ENCODE measurements at regions not wholly inside any gene's neighbourhood (a gene's known extent, or its start where the extent isn't known, plus 50 kb on each side); places are given as distances from the start of the nearest gene placed in this dataset.
"Not testable (repeated sequence)": the region's sequence is repeated elsewhere in the genome, so short reads cannot be mapped to it uniquely, and the experiment has no call there.

- no peak for DNase-seq (ENCODE audit: low read depth in 4 of 4, low spot score in 3 of 4)
Measured at GRCh38 chr2:145811276-145812164, 1291.6 kb upstream of the ZEB2 start.

GRCh38 chr2:145807968-145808367, 1288.0 kb upstream of the ZEB2 start:
- DNase-seq (ENCODE audit: low read depth in 4 of 4, low spot score in 3 of 4), result no peak

- no peak for DNase-seq (ENCODE audit: low read depth in 4 of 4, low spot score in 3 of 4)
Measured at GRCh38 chr2:145807554-145807953, 1287.6 kb upstream of the ZEB2 start.

- no peak for DNase-seq (ENCODE audit: low read depth in 4 of 4, low spot score in 3 of 4)
Measured at GRCh38 chr2:145806546-145806945, 1286.6 kb upstream of the ZEB2 start.

- no peak for DNase-seq (ENCODE audit: low read depth in 4 of 4, low spot score in 3 of 4)
Measured at GRCh38 chr2:145802133-145802532, 1282.2 kb upstream of the ZEB2 start.

- no peak for DNase-seq (ENCODE audit: low read depth in 4 of 4, low spot score in 3 of 4)
Measured at GRCh38 chr2:145801210-145801609, 1281.3 kb upstream of the ZEB2 start.

GRCh38 chr2:145800151-145801091, 1280.5 kb upstream of the ZEB2 start:
- DNase-seq (ENCODE audit: low read depth in 4 of 4, low spot score in 3 of 4), result peak in 1 of 4 donors; percentile 14

- no peak for DNase-seq (ENCODE audit: low read depth in 4 of 4, low spot score in 3 of 4)
Measured at GRCh38 chr2:145799595-145800108, 1279.7 kb upstream of the ZEB2 start.

GRCh38 chr2:145798419-145798818, 1278.5 kb upstream of the ZEB2 start:
- no peak for DNase-seq (ENCODE audit: low read depth in 4 of 4, low spot score in 3 of 4)

GRCh38 chr2:145797692-145798091, 1277.8 kb upstream of the ZEB2 start:
- no peak for DNase-seq (ENCODE audit: low read depth in 4 of 4, low spot score in 3 of 4)

GRCh38 chr2:145792745-145793144, 1272.8 kb upstream of the ZEB2 start:
- DNase-seq (ENCODE audit: low read depth in 4 of 4, low spot score in 3 of 4), result no peak

- DNase-seq (ENCODE audit: low read depth in 4 of 4, low spot score in 3 of 4), result no peak
Measured at GRCh38 chr2:145789636-145790035, 1269.7 kb upstream of the ZEB2 start.

- not testable (repeated sequence) for DNase-seq (ENCODE audit: low read depth in 4 of 4, low spot score in 3 of 4)
Measured at GRCh38 chr2:145787597-145788361, 1267.9 kb upstream of the ZEB2 start.

- DNase-seq (ENCODE audit: low read depth in 4 of 4, low spot score in 3 of 4), result not testable (repeated sequence)
Measured at GRCh38 chr2:145782607-145783006, 1262.7 kb upstream of the ZEB2 start.

- no peak for DNase-seq (ENCODE audit: low read depth in 4 of 4, low spot score in 3 of 4)
Measured at GRCh38 chr2:145777914-145778313, 1258.0 kb upstream of the ZEB2 start.

- no peak for DNase-seq (ENCODE audit: low read depth in 4 of 4, low spot score in 3 of 4)
Measured at GRCh38 chr2:145777297-145777696, 1257.4 kb upstream of the ZEB2 start.

GRCh38 chr2:145775591-145775990, 1255.7 kb upstream of the ZEB2 start:
- DNase-seq (ENCODE audit: low read depth in 4 of 4, low spot score in 3 of 4), result no peak

GRCh38 chr2:145771525-145771924, 1251.6 kb upstream of the ZEB2 start:
- DNase-seq (ENCODE audit: low read depth in 4 of 4, low spot score in 3 of 4), result no peak

GRCh38 chr2:145769011-145769716, 1249.2 kb upstream of the ZEB2 start:
- no peak for DNase-seq (ENCODE audit: low read depth in 4 of 4, low spot score in 3 of 4)

GRCh38 chr2:145765874-145766273, 1246.0 kb upstream of the ZEB2 start:
- no peak for DNase-seq (ENCODE audit: low read depth in 4 of 4, low spot score in 3 of 4)
